ENCODE measurements at regions not wholly inside any gene's neighbourhood (a gene's known extent, or its start where the extent isn't known, plus 50 kb on each side); places are given as distances from the start of the nearest gene placed in this dataset.

DNA sequence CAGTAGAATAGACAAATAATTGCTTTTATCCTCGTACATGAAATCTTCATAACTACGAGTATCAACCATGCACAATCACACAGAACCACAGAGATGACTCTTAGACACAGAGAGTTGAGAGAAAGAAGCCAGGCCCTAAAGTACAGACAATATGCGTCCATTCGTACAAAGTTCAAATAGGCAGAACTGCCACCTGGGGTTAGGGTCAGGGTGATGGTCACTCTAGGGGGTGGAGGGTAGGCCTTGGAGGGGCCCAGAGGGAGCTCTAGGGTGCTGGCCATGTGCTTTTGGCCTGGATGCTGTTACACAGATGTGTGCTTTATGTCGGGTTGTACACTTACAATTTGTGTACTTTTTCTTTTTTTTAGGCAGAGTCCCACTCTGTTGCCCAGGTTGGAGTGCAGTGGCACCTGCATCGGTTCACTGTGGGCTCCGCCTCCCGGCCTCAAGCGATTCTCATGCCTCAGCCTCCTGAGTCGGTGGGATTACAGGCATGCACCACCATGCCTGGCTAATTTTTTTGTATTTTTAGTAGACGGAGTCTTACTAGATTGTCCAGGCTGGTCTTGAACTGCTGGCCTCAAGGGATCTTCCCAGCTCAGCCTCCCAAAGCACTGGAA, 65.9 kb upstream of the KLF13 start:
- no peak for DNase-seq (ENCODE audit: low read depth in 4 of 4, low spot score in 2 of 4)

DNA sequence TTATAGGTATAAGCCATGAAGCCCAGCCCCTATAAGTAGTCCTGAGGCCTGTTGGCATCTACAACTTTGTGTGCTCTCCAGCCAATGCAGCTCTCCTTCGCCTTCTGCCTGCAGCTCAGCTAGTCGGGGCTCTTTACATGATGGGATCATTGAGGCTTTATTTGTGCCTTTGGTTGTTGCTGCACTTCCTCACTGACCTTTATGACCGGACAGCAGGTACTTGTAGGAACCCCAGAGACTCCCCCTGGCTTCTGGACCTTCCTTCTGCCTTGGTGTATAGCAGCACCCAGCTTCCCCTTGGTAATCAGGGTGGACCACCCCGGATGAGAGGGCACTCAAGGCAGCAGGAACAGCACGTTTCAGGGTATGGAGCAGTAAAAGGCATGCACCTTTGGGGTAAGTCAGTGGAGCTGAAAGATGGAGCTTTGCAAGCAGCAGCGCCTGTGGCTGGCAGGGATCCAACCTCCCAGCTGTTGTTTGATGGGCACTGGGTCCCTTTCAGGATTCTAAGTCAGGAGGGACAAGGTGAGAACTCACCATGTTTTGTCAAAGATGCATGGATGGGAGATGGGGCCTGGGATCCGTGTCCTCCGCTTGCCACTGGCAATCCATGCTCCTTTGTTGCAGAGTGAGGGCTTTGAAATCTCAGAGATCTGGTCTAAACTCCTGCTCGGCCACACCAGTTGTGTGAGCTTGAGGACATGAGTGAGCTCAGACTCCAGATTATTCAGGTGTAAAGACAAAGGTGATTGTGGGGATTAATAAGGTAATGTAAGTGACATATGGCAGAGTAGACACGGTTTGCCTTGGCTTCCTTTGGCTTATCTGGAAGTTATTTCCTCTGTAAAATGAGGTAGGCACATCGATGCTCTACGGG, 65.1 kb upstream of the KLF13 start:
- no peak for DNase-seq (ENCODE audit: low read depth in 4 of 4, low spot score in 2 of 4)

DNA sequence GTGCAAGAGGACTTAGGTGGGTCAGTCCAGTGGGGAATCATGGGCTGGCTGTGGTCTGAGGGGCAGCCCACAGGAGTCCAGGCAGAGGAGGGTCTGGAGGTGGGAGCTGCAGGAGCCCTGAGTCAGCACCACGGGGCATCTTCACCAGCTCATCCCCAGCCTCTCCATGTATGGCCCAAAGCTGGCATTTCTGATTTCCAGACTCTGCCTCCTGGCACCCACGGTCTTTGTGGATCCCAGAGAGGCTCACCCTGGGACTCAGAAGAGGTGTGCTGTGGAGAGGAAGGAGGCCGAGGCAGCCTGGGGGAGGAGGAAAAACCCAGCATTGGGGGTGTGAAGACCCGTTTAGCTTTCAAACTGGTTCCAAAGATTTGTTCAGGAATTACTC, 64.5 kb upstream of the KLF13 start:
- no peak for DNase-seq (ENCODE audit: low read depth in 4 of 4, low spot score in 2 of 4)

DNA sequence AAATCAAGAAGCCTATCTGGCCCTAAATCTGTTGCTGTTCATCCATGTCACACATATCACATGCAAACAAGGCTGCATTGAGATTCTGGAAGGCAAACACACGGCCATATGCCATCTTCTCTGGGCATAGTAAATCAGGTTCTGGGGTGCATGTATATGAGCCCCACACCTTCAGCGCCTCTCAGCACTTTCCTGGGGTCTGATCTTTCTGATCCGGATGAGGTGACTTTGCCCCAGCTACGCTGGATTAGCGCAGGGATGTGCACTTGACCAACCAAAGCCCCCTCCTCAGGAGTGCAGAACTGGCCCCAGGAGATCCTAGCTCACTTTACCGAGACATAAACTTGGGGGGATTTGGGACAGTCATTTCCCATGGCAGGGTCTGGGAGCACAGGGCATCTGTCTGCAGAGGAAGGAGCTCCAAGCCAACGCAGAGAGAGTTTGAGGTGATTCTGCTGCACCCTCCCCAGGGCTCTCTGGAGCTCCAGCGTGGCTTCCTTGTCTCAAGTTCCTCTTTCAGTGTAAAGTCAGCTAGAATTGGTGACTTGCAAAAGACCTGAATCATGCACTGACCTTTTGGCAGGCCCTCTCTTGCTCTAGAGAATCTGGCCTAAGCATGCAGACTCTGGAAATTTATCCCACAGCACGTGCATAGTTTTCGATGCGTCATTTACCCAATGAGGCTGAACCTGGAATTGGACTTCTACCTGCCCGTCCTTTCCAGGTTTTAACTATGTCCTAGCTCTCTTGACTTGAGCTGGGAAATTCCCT, 63.5 kb upstream of the KLF13 start:
- DNase-seq (ENCODE audit: low read depth in 4 of 4, low spot score in 2 of 4): no peak

DNA sequence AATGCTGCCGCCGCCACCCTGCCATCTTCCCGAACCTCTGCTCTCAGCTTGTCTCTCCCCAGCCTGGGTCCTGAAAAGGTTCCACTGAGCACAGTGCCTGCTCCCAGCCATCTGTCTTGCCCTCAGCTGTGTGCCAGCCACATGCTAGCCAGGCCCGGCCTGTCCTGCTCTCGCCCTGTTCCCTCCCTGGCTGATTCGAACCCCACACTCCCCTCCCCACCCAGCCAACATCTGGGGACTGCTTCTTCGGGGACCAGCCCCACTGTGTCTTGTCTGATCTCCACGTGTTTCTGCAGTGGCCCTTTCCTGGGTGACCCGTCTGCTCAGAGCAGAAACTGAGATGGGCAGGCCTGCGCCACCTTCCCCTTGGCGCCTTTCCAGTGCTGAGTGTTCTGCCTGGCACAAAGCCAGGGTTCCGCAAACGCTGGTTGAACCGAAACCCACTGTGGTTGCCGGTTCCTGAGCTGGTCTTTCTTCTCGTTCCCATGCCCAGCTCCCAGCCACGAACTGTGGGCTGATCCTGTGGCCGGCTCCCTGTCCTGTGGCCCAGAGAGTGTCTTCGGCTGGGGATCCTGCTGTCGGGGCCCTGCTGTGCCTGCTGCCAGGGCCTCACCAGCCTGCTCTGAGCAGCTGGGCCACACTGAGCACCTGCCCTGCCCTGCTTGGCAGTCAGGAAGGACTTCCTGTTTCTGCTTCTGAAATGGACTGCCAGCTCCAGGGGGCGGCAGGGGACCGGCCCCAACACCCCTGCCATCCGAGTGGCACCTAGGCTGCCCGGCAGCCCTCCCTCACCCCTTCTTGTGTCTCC, 62.7 kb upstream of the KLF13 start:
- DNase-seq (ENCODE audit: low read depth in 4 of 4, low spot score in 2 of 4): no peak

DNA sequence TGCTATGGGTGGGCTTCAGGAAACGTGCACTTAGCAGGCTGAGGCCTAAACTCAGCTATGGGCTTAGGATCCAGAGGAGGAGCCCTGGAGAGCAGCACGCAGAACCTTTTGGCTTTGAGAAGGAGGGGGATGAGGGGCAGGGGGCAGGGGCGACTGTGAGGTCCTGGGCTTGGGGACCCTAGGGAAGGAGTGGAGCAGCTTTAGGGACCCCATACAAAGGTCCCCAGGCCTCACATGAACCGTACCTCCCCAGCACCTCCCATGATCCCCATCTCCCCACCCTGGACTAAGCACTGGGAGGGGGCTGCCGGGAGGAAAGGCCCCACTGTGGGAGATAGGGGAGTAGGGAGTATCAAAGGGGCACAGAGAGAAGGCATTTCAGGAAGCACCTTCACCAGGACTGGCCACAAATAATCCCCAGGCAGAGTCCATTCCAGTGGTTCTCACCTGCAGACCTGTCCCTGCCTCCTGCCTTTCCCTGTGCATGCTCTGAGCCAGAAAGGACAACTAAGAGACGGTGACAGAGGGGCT, 62.0 kb upstream of the KLF13 start:
- no peak for DNase-seq (ENCODE audit: low read depth in 4 of 4, low spot score in 2 of 4)

DNA sequence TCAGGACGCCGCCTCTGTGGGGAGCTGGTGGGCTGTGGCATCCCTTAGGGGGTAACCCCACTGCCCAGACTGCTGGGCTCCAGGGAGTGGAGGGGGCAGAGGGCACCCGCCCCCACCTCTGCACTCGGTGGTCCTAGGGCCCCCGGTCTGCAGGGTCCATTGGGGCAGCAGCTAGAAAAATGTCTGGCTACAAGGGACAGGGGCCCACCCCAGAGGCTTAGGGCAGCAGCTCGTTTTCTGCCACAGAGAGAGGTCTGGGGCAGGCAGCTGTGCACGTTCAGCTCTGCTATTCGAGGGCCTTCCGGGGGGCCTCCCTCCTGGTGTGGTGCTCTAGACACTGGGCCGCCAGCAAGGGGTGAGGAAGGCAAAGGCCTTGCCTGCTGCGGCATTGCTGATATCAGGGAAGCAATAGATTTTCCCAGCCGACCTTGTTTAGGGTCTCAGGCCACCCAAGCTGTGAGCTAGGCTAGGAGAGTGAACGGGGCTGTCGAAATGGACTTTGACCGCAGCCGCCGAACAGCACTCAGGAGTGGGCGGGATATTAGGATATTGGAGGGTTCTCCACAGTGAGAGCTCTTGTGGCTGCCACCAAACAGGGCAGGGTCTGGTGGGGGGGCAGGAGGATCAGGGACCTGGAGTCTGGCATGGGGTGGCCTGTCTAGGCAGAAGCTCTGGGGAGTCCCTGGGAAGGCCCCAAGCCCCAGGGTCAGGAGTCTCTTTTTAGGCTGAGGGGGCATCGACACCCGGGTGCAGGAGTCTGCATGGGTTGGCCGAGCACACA, 61.4 kb upstream of the KLF13 start:
- DNase-seq (ENCODE audit: low read depth in 4 of 4, low spot score in 2 of 4): no peak

DNA sequence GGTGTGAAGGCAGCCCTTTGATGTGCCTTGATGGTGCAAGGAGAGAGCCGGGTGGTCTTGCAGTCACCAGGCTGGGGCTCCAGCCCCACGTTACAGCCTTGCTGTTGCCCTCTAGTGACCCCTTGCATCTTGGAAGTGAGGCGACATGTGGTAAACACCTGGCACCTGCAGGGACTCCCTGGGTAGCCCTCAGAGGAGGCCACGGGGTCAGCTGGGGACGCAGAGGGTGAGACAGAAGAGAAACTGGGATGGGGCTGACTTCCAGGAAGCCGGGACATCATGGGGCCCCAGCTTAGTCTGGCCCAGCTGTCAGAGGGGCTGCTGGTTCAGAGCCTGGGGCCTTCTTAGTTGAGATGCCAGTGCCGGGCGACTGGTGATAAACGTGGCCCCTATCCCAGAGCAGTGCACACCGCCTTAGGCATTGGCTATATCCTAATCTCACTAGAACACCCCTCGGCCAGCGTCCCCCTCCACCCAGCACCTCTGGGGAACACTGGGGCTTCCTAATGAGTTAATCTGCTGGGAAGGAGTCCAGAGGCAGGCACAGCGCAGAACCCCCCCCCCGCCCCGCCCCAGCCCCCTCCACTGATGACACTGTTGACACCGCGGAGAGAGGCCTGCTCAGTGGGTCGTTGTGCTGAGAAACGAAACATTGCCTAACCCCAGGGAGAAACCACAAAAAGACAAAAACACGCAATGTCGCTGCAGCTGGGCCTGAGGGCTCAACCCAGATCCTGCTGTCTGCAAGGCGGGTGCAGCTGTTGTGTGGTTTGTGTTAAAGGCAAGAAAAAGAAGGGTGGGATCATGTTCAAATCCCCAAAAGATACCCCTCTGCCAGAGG, 60.5 kb upstream of the KLF13 start:
- DNase-seq (ENCODE audit: low read depth in 4 of 4, low spot score in 2 of 4): no peak

DNA sequence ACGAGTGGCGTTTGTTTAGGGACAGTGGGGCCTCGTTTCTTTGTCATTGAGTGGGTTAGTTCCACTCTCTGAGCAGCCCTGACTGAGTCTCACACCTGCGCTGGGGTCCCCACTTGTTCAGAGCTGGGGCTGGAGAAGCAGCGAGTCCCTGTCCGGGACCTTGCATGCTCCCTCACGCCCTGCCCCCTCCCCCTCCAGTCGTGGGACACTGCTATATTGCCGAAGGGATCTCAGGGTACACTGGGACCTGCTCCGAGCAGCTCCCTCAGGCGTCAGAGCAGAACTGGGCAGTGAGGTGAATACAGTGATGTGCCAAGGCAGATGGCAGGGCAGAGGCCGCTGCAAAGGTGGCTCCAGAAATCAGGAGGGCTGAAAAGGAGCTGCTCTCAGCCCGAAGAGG, 59.9 kb upstream of the KLF13 start:
- DNase-seq (ENCODE audit: low read depth in 4 of 4, low spot score in 2 of 4): no peak

DNA sequence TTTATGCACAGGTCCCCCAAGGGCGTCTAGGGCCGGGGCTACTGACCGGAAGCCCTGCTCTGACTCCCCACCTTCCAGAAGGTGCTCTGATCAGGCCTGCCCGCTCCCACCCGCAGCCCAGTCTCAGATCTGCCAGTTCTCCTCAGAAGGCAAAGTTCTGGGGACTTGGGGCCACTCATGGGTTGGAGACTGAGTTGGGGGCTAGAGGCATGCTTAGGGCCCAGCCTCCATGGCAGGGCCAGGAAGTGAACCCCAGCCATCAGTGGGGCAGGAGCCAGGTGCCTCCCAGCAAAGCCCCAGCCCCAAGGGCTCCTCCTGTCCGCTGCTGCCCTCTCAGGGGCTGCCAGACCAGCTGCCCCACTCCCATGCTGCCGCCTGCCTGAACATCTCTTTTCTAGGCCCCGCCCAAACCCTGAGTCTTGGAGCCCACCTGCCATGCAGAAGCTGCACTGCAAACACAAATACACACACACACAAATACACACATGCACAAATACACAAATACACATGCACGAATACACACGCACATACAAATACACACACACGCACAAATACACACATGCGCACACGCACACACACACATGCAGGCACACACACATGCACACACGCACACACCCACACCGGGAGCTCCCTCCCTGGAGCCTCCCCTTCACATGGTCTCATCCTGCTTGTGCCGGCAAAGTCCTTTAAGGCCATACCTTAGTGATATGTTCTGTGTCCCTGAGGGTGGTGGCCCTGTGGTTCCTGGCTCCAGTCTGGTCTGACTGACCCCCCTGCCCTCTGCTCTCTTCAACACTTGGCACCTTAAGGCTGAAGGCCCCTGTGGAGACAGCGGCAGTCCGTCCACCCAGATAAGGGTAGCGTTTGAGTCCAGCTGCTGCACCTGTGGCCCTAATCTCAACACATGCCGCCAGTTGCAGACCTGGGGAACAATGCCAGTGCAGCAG, 59.2 kb upstream of the KLF13 start:
- DNase-seq (ENCODE audit: low read depth in 4 of 4, low spot score in 2 of 4): no peak

DNA sequence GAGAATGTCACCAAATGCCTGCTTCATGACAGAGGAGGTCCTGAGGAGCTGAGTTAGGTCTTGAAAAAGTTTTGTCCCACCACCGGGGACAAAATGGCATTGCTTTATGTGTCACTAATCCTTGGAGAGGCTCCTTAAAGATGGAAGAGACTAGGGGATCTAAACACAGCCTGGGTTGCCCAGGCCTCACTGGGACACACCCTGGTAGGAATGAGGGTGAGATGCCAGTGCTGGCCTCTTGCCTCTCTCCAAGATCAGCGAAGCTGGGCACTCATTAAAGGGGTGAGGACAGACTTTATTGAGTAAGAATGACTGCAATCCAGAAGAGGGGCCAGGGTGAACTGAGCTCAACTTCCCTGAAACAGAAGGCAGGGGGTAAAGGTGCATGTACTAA, 58.5 kb upstream of the KLF13 start:
- no peak for DNase-seq (ENCODE audit: low read depth in 4 of 4, low spot score in 2 of 4)

DNA sequence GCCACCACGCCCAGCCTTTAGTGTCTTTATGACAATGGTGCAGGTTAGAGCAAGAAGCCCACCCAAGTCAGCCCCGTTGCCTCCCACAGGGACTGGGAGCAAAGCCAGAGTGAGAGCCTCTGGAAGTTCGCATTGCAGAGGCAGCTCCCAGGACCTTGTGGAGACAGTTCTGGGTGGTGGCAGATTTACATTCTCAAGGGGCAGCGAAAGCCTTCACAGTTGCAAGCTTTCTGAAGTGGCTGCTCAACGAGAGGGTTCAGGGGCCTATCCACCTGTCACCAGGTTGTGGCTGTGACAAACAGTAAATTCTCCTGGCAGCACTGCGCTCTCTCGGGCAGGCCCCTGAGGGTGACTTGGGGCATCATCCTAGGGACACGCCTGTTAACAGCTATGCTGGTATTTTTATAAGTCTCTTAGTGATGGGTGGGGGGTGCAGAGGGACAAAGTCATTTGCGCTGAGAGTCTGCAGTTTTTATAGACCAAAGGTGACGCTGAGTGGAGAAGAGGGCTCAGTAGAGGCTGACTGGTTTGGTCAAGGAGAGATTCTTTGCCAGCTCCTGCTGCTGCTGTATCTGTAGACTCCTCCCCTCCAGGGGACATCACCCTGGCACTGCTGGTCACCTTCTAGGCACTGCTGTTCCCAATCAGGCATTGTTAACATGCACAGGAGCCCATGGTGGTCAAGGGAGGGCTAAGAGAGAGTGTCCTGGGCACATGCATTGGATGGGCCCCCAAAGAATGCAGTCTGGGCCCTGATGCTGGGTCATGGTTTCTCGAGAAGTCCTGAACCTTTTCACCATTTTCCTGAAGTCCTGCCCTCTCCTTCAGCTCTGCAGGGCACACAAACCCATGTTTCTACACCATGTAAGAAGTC, 57.5 kb upstream of the KLF13 start:
- no peak for DNase-seq (ENCODE audit: low read depth in 4 of 4, low spot score in 2 of 4)

DNA sequence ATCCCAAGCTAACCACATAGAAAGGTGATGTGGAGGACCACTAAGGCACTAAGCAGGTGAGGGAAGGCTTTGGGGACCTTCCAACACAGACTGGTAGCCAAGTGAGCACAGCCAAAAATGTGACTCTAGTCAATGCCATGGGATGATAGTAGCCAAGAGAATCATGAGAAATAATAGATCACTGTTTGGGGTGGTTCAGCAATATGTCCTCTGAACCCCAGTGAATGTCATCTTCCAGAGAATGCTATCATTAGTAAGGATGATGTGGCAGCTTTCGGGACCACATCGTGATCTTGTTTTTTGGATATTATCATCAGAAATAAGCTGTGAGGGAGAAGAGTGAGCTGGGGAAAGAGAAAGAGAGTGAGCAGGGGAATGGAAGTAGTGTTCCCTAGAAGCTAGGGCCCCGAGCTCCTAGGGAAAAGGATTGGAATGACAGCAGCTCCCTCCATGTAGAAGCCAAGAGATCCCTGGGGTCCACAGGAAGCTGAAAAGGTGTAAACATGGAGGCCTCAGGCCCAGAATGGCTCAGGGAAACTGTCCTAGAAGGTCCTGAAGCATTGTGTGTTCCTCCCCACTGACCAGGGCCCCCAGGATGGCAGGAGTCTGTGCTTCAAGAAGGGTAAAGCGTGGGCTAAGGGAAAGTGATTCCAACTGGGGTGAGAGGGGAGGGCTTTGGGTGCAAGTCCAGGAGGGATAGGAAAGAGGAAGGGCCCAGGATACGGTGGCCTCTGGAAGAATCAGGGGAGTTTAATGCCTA, 56.6 kb upstream of the KLF13 start:
- DNase-seq (ENCODE audit: low read depth in 4 of 4, low spot score in 2 of 4): no peak

DNA sequence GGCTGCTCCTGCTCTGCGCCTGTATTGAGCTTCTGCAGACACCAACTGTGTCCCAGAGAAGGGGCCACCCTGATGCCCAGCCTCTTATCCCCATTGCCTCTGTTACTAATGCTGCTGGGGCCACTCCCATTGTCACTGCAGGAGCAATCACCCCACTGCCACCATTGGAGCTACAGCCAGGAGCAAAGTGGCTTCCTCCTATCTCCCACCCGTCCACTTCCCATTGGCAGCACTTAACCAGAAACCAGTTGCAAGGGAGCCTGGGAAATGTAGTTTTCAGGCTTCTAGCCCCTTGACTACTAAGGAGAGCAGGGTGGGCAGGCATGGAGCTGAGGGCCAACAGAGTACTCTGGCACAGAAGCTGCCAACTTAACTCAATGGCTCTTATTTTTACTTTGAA, 55.9 kb upstream of the KLF13 start:
- DNase-seq (ENCODE audit: low read depth in 4 of 4, low spot score in 2 of 4): no peak

DNA sequence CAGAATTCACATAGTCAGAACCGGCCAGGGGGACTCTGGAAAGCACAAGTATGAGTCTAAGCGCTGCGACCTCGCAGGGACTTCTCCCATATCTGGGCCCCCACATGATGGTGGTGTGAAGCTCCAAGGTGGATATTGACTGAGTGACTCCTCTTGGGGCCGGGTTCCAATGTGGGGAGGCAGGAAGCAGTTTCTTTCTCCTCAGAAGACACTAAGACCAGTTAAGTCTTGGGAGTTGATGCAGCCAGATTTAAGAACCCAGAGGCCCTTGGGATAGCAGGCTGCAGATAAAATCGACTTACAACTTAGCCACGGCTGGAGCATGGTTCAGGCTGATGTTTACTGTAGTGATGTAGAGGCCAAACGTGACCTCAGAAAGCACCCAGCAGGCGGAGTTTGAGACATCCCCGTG, 55.4 kb upstream of the KLF13 start:
- no peak for DNase-seq (ENCODE audit: low read depth in 4 of 4, low spot score in 2 of 4)
